Stomach (tissue), 4 donors: ENCODE measurements at regions not wholly inside any gene's neighbourhood (a gene's known extent, or its start where the extent isn't known, plus 50 kb on each side); places are given as distances from the start of the nearest gene placed in this dataset.

ENCODE experiments used
- EP300 ChIP-seq: sonication (generic); formaldehyde crosslinking; IDR thresholded peaks from one replicate; pipeline ENCODE4 v1.6.1; 2017; ENCODE audit warnings: antibody characterized with exemption
- POLR2A ChIP-seq, 4 donors: fragments of 450-650 bp; IDR thresholded peaks; one replicate each; pipeline ENCODE4 v1.6.1; 2016; ENCODE audit warnings: antibody characterized with exemption in 4 of 4, control low read depth in 2 of 4, mild to moderate bottlenecking in 1 of 4, moderate library complexity in 1 of 4
- TF ChIP-seq, protein P1 (sequence below), 7 experiments: fragments of 450-650 bp in 4 of 7; fragments of 200-600 bp in 3 of 7; sonication (generic) in 3 of 7; IDR thresholded peaks; one replicate each; pipeline ENCODE4 v1.5.1; 2016 to 2019; ENCODE audit warnings: antibody characterized with exemption in 7 of 7, control low read depth in 2 of 7, mild to moderate bottlenecking in 1 of 7

DNA sequence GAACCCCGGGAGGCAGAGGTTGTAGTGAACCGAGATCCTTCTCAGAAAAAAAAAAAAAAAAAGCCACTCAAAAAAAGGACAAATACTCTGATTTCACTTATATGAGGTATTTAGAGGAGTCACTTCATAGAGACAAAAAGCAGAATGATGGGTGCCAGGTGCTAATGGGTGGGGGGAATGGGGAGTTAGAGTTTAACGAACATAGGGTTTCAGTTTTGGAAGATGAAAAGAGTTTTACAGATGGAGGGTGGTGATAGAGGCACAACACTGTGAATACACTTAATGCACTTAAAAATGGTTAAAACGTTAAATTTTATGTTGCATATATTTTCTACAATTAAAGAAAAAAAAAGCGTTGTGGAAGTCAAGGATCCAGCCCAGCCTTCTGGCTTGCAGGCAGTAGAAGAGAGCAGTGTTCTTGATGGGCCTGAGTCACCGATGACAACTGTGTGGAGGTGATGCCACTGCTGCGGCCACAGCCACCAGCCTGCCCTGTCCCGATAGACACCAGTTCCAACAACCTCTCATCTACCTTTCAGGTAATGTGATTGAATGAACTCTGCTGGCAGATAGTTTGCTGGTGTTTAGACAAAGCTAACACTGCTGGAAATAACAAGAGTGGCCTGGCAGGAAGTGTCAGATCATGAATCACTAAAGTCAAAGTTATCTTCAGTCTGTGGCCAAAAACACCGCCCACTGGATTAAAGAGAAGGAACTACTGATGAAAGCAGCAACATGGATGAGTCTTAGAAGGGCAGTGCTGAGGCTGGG lies 49.9 kb upstream of the COX10 start:
- TF ChIP-seq, protein P1, sequence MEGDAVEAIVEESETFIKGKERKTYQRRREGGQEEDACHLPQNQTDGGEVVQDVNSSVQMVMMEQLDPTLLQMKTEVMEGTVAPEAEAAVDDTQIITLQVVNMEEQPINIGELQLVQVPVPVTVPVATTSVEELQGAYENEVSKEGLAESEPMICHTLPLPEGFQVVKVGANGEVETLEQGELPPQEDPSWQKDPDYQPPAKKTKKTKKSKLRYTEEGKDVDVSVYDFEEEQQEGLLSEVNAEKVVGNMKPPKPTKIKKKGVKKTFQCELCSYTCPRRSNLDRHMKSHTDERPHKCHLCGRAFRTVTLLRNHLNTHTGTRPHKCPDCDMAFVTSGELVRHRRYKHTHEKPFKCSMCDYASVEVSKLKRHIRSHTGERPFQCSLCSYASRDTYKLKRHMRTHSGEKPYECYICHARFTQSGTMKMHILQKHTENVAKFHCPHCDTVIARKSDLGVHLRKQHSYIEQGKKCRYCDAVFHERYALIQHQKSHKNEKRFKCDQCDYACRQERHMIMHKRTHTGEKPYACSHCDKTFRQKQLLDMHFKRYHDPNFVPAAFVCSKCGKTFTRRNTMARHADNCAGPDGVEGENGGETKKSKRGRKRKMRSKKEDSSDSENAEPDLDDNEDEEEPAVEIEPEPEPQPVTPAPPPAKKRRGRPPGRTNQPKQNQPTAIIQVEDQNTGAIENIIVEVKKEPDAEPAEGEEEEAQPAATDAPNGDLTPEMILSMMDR (IDR thresholded peaks at IDR 0.05): no peak
- TF ChIP-seq POLR2A (IDR thresholded peaks at IDR 0.05) (no peak), EP300 (no peak)
